ENCODE measurements at regions not wholly inside any gene's neighbourhood (a gene's known extent, or its start where the extent isn't known, plus 50 kb on each side); places are given as distances from the start of the nearest gene placed in this dataset.

GRCh38 chr9:695252-695651 lies 146.2 kb upstream of the DMRT1 start:
- DNase-seq = no peak

- DNase-seq = no peak
Measured at GRCh38 chr9:696332-697323, 144.9 kb upstream of the DMRT1 start.

DNA sequence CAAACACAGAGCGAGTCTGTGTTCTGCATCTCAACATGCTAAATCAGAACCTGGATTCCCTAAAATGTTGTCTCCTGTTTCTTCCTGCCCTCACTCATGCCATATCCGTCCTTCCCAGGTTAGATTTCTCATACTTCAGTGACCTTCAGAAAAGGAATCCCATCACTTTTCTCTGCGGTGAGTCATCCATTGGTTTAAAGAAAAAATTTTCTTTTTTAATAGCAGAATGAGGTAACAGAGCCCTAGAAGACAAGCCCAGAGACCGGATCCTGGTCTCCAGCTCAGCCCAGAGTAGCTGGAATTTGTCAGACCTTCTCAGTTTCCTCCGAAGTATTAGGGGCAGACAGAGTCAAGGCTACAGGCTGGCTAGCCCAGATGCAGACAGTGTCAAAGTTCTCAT lies 143.2 kb upstream of the DMRT1 start:
- DNase-seq = no peak

DNA sequence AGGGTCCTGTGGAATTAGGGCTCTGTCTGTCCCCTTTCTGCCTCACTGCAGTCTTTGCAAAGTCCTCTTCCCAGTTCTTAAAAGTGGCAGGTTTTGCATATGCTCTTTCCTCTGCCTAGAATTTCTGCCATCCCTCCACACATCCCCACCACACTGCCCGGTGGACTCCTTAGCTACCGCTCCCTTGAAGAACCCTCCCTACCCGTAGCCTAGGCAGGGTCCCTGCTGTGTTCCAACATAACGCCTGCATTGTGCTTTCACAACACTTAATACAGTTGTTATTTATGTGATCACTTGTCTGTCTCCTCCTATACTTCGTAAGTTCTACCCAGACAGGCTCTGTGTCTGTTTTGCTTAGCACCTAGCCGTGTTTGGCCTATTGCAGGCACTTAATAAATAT lies 142.5 kb upstream of the DMRT1 start:
- DNase-seq = no peak

- no peak for DNase-seq
Measured at GRCh38 chr9:699396-699795, 142.1 kb upstream of the DMRT1 start.

DNA sequence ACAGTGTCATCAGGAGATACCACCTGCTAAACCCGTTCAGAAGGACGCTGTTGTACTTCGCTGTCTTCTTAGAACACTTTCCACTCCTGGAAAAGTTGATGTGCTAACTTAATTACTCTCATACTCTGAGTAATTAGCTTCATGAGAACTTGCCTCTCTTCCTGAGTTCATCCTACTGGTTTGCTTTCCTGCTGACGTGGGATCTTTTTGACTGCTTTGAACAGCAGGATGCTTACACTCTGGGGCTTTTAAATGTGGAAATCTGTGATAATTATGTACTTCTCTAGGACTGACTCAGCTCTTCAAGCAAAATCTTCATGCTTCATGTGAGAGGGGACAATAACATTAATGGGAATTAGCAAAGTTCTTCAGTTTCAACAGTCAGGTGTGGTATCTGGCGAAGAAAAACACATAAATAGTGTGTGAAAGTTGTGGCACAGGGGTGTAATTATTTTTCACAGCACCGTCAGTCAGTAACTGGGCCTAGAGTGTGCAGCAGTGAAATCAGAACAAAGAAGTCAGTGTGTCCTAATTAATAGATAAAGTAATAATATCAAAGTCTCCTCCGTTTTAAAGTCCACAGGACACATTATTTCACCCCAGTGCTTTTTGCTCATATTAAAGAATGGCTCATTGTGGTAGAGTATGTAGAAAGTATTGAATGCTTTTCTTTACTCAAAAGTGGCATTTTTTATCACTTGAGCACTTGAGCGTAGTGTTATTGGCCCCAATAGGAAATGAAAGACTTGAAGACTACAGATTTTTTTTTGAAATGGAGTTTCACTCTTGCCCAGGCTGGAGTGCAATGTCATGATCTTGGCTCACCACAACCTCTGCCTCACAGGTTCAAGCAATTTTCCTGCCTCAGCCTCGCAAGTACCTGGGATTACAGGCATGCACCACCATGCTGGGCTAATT lies 140.9 kb upstream of the DMRT1 start:
- no peak for DNase-seq

GRCh38 chr9:703392-703791 lies 138.1 kb upstream of the DMRT1 start:
- DNase-seq = no peak

DNA sequence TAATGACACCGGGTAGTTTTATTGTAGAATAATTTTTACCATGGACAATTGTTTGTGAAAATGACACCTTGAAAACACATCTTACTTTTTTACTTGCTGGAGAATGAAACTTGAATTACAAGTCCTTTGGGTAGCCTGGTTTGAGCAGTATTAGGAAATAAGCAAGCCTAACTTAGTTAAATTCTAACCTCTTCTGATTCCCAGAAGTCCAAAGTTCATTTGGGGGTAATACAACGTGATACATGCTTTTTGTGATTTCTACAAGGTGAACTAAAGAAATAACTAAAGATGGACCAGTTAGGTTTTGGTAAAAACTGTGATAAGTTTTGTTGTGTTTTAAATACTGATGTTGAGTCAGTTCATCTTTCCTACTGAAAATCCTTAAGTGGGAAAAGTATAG lies 135.4 kb upstream of the DMRT1 start:
- DNase-seq = no peak

DNA sequence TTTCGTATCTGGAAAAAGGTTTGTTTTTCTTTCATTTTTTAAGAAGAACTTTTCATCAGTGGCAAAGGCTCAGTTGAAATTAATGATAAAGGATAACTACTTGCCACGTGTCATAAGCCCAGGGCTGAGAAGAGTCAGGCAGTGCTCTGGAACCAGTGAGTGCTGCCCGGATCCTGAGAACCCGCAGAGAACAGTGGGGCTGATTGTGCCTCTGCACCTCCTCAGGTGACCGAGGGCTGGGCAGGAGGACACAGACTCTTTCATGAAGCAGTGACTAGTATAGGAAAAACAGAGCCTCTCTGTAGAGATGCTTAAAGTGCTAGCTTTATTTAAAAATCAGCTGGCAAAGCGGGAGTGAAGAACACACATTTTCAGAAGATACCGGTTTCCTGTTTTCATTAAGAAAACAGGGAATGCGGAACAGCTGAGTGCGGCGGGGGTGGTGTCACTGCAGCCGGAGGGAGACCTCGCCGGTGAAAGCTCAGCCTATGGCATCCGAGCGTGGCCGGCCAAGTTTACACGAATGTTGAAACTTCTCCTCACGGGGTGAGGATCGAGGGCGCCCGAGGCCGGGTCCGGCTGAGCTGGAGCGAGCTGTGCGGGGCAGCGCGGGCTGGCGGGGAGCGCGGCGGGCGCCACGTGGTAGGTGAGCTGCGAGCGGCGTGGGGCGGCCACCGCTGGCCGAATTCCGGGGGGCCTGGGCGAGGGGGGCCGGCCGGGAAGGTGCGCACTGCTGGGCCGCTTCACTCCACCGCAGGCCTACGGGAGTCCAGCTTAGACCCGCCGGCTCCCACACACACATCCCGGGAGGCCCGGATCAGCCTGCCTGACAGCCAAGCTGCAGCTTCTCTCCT lies 134.7 kb upstream of the DMRT1 start:
- DNase-seq = no peak

DNA sequence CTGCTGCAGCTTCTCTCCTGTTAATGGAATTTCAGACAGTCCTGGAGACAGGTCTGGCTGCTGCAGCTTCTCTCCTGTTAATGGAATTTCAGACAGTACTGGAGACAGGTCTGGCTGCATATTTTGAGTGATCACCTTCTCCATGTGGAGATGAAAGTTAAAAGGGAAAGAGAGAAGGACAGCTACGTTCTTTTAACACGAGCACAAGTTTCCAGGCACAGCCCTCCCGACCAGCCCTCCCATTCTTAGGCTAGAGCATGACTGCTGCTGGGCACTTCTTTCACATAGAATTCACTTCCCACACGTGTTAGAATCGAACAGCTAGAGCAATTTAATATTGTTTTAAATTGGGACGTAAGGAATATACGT lies 133.3 kb upstream of the DMRT1 start:
- DNase-seq = no peak

- no peak for DNase-seq
Measured at GRCh38 chr9:708551-709432, 132.7 kb upstream of the DMRT1 start.

DNA sequence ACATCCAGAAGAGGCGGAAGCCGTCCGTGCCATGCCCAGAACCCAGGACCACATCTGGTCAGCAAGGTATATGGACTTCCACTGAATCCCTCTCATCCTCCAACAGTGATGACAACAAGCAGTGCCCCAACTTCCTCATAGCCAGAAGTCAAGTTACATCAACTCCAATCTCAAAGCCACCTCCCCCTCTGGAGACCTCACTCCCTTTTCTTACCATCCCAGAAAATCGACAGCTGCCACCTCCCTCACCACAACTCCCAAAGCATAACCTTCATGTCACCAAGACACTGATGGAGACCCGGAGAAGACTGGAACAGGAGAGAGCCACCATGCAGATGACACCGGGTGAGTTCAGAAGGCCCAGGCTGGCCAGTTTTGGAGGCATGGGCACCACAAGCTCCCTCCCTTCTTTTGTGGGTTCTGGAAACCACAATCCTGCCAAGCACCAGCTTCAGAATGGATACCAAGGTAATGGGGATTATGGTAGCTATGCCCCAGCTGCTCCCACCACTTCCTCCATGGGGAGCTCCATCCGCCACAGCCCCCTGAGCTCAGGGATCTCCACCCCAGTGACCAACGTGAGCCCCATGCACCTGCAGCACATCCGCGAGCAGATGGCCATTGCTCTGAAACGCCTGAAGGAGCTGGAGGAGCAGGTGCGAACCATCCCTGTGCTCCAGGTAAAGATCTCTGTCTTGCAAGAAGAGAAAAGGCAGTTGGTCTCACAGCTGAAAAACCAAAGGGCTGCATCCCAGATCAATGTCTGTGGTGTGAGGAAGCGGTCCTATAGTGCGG lies 130.3 kb upstream of the DMRT1 start:
- no peak for DNase-seq

DNA sequence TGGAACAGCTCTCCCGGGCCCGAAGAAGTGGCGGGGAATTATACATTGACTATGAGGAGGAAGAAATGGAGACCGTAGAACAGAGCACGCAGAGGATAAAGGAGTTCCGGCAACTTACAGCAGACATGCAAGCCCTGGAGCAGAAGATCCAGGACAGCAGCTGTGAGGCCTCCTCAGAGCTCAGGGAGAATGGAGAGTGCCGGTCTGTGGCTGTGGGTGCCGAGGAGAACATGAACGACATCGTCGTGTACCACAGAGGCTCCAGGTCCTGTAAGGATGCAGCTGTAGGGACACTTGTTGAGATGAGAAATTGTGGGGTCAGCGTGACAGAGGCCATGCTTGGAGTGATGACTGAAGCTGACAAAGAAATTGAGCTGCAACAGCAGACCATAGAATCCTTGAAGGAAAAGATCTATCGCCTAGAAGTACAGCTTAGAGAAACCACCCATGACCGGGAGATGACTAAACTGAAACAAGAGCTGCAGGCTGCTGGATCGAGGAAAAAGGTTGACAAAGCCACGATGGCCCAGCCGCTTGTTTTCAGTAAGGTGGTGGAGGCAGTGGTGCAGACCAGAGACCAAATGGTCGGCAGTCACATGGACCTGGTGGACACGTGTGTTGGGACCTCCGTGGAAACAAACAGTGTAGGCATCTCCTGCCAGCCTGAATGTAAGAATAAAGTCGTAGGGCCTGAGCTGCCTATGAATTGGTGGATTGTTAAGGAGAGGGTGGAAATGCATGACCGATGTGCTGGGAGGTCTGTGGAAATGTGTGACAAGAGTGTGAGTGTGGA lies 129.5 kb upstream of the DMRT1 start:
- no peak for DNase-seq

GRCh38 chr9:712643-713042 lies 128.9 kb upstream of the DMRT1 start:
- no peak for DNase-seq

DNA sequence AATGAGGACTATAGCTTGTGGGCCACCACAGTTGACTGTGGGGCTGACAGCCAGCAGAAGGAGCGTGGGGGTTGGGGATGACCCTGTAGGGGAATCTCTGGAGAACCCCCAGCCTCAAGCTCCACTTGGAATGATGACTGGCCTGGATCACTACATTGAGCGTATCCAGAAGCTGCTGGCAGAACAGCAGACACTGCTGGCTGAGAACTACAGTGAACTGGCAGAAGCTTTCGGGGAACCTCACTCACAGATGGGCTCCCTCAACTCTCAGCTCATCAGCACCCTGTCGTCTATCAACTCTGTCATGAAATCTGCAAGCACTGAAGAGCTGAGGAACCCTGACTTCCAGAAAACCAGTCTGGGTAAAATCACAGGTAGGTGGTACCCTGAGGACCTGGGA lies 128.4 kb upstream of the DMRT1 start:
- no peak for DNase-seq

DNA sequence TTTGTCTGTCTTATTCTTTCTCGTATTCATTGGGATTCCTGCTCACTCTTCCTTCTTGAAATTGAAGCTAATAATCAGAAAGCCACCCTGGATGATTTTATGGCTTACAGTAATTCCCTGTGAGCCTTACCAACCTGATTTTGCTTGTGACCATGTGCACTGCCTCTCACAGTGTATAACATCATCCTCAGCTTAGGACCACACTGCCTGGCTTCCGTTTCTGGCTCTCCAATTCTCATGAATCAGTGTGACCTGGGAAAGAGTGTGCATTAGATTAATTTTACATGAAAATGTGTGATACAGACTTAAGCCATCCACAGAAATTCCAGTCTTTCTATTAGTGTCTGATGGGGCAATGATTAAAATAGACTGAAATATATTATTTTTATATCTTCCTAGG lies 126.8 kb upstream of the DMRT1 start:
- no peak for DNase-seq

DNA sequence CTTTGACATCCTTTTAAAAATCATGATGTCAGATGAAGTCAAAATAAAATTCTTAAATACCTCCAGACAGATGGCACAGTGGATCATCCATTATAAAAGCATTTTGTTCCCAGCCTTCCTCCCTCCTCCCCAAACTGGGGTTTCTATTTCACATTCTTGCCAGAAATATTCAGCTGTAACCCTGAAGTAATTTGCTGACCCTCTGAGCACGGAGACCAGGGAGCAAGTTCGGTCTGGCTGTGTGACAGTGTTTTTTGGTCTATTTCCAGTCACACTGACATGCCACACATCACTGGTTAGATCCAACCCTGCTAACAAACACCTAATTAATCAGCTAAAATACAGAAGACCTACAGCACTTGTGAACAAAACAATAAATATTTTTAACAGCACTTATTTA lies 126.2 kb upstream of the DMRT1 start:
- DNase-seq = no peak

- DNase-seq = no peak
Measured at GRCh38 chr9:715743-716400, 125.6 kb upstream of the DMRT1 start.

DNA sequence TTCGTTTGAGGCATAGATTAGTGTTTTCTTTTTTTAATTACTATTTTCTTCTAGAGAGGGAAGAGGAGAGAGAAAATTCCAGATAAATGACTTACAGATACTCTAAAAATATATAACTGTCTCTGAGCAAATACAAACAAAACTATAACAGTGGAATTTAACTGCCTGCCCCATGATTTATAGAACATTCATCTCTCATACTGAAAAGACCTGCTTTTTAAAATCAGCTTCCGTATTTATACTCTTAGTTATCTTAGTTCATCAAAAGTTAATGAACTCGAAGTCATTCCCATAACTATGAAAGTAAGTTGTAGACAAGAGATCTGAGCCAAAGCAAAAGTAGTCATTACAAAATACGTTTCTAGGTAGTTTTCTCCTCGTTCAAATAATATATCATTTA lies 123.8 kb upstream of the DMRT1 start:
- DNase-seq = no peak

Measured in NCI-H1092 (cell line).